ENCODE measurements at regions not wholly inside any gene's neighbourhood (a gene's known extent, or its start where the extent isn't known, plus 50 kb on each side); places are given as distances from the start of the nearest gene placed in this dataset.

DNA sequence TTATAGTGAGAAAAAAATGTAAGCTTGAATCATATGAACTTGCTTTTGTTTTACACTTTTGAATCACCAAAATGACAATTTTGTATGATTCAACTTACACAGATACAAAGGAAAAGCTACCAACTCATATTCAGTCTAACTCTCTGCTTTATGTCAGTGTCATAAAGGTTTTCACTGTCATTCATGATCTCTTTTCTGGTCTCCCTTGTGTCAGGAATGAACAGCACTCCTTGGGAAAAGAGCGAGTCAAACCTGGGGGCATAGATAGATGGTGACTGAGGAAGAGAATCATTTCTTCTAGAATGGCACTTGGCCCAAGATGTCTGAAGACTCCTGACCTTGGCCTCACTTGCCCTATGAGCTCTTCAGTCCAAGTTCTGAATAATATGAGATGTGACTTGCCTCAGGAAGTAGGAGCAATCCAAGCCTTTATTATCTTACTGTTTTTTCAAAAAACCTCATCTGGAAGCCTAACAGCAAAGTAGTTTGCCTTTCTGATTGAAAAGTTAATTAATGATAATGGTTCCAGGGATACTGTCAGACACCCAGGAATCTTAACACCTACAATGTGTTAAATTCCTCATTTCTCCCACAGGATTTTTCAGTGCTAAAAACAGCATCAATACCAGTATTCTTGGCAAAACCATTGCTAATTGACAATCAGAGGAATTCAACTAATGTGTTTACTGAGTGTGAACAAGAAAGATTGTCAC lies 270.0 kb upstream of the HSF2 start:
- ChIA-PET POLR2A (ENCODE audit: low non-redundant PET) (no interaction called here), CTCF (interaction anchor here (0.7 kb wide), 1 partner anchor 131 kb away, joined by 3 read pairs; no protein-coding TSS in a partner anchor)
- no peak overlapping the region for H3K27ac ChIP-seq
- TF ChIP-seq, protein P1, sequence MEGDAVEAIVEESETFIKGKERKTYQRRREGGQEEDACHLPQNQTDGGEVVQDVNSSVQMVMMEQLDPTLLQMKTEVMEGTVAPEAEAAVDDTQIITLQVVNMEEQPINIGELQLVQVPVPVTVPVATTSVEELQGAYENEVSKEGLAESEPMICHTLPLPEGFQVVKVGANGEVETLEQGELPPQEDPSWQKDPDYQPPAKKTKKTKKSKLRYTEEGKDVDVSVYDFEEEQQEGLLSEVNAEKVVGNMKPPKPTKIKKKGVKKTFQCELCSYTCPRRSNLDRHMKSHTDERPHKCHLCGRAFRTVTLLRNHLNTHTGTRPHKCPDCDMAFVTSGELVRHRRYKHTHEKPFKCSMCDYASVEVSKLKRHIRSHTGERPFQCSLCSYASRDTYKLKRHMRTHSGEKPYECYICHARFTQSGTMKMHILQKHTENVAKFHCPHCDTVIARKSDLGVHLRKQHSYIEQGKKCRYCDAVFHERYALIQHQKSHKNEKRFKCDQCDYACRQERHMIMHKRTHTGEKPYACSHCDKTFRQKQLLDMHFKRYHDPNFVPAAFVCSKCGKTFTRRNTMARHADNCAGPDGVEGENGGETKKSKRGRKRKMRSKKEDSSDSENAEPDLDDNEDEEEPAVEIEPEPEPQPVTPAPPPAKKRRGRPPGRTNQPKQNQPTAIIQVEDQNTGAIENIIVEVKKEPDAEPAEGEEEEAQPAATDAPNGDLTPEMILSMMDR (conservative IDR thresholded peaks at IDR 0.05; ENCODE audit: low read depth): no peak
- DNase-seq (ENCODE audit: low spot score): no peak

GRCh38 chr6:122130026-122130348 lies 269.5 kb upstream of the HSF2 start:
- DNase-seq (ENCODE audit: low spot score): no peak
- CTCF ChIA-PET: no interaction called here

GRCh38 chr6:122130518-122130917 lies 268.9 kb upstream of the HSF2 start:
- CTCF ChIA-PET: no interaction called here
- no peak for DNase-seq (ENCODE audit: low spot score)
- H3K27ac ChIP-seq: no peak overlapping the region
- POLR2A ChIA-PET (ENCODE audit: low non-redundant PET): no interaction called here
- TF ChIP-seq, protein P1 (conservative IDR thresholded peaks at IDR 0.05; ENCODE audit: low read depth): no peak

More at GRCh38 chr6:122130026-122130348, 269.5 kb upstream of the HSF2 start:
- TF ChIP-seq, protein P1 (conservative IDR thresholded peaks at IDR 0.05; ENCODE audit: low read depth): no peak
- no peak overlapping the region for H3K27ac ChIP-seq
- POLR2A ChIA-PET (ENCODE audit: low non-redundant PET): no interaction called here

GRCh38 chr6:122136386-122136785 lies 263.1 kb upstream of the HSF2 start:
- DNase-seq (ENCODE audit: low spot score): no peak
- H3K27ac ChIP-seq: no peak overlapping the region
- ChIA-PET CTCF (no interaction called here), POLR2A (ENCODE audit: low non-redundant PET) (no interaction called here)
- TF ChIP-seq, protein P1 (conservative IDR thresholded peaks at IDR 0.05; ENCODE audit: low read depth): no peak

- no peak overlapping the region for H3K27ac ChIP-seq
- CTCF ChIA-PET: interaction anchor here (0.7 kb wide), 1 partner anchor 11 kb away, joined by 3 read pairs; no protein-coding TSS in a partner anchor
- no peak for DNase-seq (ENCODE audit: low spot score)
- TF ChIP-seq, protein P1 (conservative IDR thresholded peaks at IDR 0.05; ENCODE audit: low read depth): no peak
- POLR2A ChIA-PET (ENCODE audit: low non-redundant PET): no interaction called here
Measured at GRCh38 chr6:122140031-122140430, 259.4 kb upstream of the HSF2 start.

- no peak overlapping the region for H3K27ac ChIP-seq
- TF ChIP-seq, protein P1 (conservative IDR thresholded peaks at IDR 0.05; ENCODE audit: low read depth): no peak
- CTCF ChIA-PET: no interaction called here
- no peak for DNase-seq (ENCODE audit: low spot score)
- POLR2A ChIA-PET (ENCODE audit: low non-redundant PET): no interaction called here
Measured at GRCh38 chr6:122141246-122141645, 258.2 kb upstream of the HSF2 start.

Measured in RWPE1 (cell line).